Upper lobe of left lung (tissue), 4 donors: ENCODE measurements at regions not wholly inside any gene's neighbourhood (a gene's known extent, or its start where the extent isn't known, plus 50 kb on each side); places are given as distances from the start of the nearest gene placed in this dataset.

Experiments
- CTCF ChIP-seq, 6 experiments: fragments of 450-650 bp in 4 of 6; fragments of 200-600 bp in 2 of 6; sonication (generic) in 2 of 6; IDR thresholded peaks; one replicate each; pipeline ENCODE4 v1.5.1; 2016 to 2019; ENCODE audit warnings: antibody characterized with exemption in 6 of 6
- POLR2AphosphoS5 ChIP-seq, 2 donors: sonication (generic); formaldehyde crosslinking; IDR thresholded peaks; one replicate each; pipeline ENCODE4 v1.5.1; 2017; ENCODE audit warnings: antibody characterized with exemption in 2 of 2

- no peak for TF ChIP-seq POLR2AphosphoS5 (IDR thresholded peaks at IDR 0.05)
- TF ChIP-seq CTCF (IDR thresholded peaks at IDR 0.05) = no peak
These were observed 1106.0 kb downstream of the BCL11B start for GRCh38 chr14:98165976-98166375.
